ENCODE measurements at regions not wholly inside any gene's neighbourhood (a gene's known extent, or its start where the extent isn't known, plus 50 kb on each side); places are given as distances from the start of the nearest gene placed in this dataset.
"Not testable (repeated sequence)": the region's sequence is repeated elsewhere in the genome, so short reads cannot be mapped to it uniquely, and the experiment has no call there.

DNA sequence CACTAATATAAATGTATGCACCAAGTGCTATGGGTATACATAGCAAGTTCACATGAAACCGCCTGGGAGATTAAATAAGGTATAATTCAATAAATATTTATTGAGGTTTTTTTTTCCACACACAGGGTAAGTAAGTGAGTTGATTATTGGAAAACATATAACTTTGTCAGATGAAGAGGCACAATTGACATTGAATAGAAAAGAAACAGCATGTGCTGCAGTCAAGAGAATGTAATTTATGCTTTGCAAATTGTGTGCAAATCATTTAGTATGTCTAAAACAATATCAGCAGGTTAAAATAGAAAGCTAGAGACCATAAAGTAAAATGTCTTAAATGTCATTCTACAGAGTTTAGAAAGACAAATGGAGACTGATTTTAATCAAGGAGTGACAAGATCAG is 560.0 kb downstream of the AMY1C start:
- DNase-seq (ENCODE audit: low read depth), result no peak

DNA sequence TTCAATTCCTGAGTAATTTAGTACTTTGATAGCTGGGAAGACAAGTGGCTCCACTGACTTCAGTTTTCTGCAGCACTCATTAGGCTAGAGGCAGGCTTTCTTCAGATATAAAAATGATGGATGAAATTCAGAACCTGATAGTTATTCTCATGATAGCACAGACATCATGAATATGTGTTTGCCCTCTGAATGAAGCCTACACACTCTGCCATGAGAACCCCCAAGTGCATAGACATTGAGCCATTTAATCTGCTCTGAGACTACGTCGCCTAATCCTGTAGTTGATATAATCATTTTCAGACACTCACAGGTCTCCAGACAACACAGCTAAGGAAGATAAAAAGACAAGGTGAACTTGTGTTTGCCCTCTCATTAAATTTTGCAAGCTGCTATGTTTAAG is 566.1 kb downstream of the AMY1C start:
- DNase-seq (ENCODE audit: low read depth), result no peak

DNA sequence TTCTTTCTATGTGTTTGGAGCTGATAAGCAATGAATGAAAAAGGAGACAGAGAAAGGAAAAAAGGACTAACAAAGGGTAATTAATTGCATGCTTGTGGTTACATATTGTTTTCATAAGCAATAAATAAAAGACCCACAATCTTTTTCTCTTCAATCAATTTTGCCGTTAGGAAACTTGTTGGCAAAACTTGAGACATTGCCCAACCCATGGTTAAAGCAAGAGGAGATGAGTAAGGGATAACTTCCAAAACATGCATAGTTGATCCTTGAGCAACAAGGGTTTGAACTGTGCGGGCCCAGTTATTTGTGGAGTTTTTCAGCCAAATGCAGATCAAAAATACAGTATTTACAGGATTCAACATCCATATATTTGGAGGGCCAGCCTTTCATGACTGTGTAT is 572.4 kb downstream of the AMY1C start:
- DNase-seq (ENCODE audit: low read depth), result peak; percentile 15

DNA sequence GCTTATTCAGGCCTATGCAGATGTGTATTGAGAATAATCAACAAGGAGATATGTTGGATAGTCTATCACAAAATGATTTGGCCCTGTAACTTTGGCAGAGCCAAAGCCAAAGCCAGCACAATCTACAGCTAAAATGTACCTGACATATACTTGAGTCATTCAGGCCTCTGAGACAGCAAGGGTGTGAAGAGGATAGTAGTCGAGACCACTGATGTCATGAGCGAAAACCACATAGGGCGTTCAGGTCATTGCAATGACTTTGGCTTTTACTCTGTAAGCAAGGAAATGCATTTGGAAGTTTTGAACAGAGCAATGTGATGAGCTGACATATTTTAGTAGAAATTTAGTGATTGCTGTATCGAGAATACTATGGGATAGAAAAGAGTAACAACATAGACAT is 579.6 kb downstream of the AMY1C start:
- no peak for DNase-seq (ENCODE audit: low read depth)

DNA sequence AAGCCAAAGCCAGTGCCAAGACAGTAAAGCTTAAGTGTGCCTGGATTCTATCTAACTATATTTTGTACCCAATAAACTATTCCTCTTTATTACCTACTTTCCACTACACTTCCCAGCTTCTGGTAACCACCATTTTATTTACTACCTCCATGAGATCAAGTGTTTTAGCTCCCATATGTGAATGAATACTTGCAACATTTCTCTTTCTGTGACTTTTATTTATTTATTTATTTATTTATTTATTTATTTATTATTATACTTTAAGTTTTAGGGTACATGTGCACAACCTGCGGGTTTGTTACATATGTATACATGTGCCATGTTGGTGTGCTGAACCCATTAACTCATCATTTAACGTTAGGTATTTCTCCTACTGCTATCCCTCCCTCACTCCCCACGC is 582.1 kb downstream of the AMY1C start:
- no peak for DNase-seq (ENCODE audit: low read depth)

DNA sequence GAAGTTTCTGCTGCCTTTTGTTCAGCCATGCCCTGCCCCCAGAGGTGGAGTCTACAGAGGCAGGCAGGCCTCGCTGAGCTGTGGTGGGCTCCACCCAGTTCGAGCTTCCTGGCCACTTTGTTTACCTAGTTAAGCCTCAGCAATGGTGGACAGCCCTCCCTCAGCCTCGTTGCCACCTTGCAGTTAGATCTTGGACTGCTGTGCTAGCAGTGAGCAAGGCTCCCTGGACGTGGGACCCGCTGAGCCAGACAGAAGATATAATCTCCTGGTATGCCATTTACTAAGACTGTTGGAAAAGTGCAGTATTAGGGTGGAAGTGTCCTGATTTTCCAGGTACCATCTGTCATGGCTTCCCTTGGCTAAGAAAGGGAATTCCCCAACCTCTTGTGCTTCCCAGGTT is 588.2 kb downstream of the AMY1C start:
- DNase-seq (ENCODE audit: low read depth), result not testable (repeated sequence)

DNA sequence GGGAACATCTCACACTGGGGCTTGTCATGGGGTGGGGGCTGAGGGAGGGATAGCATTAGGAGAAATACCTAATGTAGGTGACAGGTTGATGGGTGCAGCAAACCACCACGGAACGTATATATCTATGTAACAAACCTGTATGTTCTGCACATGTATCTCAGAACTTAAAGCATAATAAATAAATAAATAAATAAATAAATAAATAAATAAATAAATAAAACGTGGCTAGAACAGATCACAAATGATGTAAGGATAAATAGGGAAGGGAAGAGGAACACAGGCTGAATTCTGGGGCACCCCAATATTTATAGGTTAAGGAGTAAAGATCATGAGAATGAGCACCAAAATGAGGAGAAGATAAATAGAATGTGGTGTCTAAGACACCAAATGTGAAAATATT is 592.2 kb downstream of the AMY1C start:
- no peak for DNase-seq (ENCODE audit: low read depth)

DNA sequence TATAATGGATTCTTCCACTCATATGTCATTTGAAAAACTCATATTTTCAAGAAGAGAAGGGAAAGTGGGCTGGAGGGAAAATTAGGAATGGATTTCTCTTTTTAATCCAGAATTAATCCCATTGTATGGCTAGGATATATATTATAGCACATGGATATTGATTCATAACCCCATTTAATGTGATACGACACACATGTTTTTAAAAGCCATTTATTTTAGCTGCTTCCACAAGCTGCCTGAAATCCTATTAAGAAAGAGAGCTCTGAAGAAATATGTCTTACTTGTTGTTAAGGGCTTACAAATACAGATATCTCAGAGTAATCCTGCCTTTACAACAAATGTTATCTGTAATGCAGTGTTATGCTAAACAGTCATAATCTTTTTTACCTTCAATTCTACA is 598.6 kb downstream of the AMY1C start:
- no peak for DNase-seq (ENCODE audit: low read depth)

DNA sequence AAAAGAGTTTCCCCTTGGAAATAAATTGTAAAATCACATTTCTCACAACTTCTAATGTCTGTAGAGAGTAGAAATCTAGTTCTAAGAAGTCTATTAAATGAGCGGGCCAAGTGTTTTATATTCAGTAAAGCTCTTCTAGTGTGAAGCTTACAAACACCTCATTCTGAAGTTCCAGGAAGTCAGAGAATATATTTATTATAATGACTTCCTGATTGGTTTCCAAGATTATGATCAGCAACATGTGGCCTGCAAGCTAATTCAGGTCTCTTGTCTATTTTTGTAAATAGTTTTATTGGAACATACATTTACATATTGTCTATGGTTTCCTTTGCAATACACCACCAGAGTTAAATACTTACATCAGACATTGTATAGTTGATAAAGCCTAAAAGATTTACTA is 603.9 kb downstream of the AMY1C start:
- no peak for DNase-seq (ENCODE audit: low read depth)

DNA sequence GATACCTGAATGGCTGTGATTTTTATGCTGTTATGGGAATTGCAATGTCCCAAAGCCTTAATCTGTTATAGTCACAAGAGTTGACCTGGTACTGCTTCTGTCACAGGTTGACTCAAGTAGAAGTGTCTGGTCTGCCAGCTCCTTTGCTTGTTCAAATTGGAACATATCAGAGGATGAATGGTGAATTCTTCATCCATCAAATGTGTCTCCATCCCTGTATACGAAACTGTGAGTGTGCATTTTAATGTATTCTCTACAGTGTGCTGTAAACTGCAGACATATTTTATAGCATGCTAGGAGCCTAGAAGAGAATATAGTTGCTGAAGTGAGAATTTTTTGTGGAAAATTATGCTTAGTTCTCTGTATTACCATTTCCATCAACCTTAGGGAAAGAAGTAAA is 608.4 kb downstream of the AMY1C start:
- DNase-seq (ENCODE audit: low read depth), result no peak

DNA sequence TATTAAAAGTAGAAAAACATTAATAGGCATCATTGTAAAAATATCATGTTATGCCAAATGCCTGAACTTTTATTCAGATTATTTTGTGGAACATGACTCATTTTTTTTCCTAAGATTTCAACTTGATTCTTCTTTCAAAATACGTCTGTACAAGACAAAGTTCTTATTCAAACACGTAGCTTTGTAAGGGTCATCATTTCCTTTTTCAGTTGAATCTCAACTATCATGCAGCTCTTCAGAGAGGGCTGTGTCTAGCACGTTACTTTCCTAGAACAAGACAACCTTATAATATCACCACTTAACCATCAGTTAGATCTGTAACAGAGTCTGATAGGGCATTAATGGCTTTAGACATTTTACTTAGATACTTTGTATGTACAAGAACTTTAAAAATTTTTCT is 608.9 kb downstream of the AMY1C start:
- no peak for DNase-seq (ENCODE audit: low read depth)

DNA sequence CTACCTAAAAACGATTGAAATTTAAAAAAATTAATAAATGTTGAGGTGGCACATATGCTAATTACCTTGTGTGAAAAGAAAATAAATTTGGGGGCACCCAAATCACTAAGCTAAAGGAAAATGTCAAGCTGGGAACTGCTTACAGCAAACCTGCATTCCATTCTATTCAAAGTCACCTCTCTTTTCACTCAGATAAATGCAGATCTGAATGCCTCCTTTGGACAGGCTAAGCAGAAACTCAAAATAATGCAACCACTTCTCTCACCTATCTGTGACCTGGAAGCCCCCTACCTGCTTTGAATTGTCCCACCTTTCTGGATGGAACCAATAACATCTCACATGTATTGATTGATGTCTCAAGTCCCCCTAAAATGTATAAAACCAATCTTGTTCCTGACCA is 628.7 kb downstream of the AMY1C start:
- DNase-seq (ENCODE audit: low read depth), result no peak

DNA sequence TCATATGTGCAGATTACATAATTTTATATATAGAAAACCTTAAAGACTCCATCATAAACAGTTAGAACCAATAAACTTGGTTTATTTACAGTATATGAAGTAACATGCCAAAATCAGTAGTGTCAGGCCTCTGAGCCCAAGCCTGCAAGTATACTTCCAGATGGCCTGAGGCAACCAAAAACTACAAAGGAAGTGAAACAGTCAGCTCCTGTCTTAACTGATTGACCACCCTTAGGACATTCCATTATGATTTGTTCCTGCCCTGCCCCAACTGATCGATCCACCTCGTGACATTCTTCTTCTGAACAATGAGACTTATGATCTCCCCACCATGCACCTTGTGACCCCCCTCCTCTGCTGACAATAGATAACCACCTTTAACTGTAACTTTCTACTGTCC is 630.3 kb downstream of the AMY1C start:
- peak; percentile 82 for DNase-seq (ENCODE audit: low read depth)

DNA sequence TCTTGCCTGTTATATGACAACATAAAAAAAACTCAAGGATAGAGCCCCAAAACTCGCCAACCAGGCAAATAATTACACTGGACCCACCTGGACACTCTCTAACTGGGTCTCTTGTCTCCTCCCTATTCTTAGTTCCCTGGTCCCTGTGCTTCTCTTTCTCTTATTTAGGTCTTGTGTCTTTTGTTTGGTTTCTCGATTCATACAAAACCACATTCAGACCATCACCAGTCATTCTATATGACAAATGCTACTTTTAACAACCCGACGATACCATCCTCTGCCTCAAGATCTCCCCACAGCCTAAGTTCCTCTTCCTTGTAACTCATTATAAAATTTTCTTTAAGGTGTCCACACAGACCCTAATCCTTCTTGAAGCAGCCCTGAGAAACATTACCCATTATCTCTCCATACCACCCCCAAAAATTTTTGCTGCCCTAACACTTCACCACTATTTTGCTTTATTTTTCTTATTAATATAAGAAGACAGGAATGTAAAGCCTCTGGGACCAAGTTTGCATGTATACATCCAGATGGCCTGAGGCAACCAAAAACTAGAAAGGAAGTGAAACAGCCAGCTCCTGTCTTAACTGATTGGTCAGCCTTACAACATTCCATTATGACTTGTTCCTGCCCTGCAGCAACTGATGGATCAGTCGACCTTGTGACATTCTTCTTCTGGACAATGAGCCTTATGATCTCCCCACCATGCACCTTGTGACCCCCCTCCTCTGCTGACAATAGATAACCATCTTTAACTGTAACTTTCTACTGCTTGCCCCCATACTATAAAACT is 638.2 kb downstream of the AMY1C start:
- no peak for DNase-seq (ENCODE audit: low read depth)

DNA sequence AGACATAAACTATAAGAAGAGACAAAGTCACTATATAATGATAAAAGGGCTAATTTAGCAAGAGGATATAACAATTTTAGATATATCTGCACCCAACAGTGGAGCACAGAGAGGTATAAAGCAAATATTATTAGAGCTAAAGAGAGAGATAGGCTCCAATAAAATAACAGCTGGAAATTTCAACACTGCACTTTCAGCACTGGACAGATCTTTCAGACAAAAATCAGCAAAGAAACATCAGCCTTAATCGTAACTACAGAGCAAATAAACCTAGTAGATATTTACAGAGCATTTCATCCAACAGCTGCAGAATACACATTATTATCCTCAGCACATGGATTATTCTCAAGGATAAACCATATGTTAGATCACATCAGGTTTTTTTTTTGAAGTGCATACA is 642.9 kb downstream of the AMY1C start:
- no peak for DNase-seq (ENCODE audit: low read depth)

DNA sequence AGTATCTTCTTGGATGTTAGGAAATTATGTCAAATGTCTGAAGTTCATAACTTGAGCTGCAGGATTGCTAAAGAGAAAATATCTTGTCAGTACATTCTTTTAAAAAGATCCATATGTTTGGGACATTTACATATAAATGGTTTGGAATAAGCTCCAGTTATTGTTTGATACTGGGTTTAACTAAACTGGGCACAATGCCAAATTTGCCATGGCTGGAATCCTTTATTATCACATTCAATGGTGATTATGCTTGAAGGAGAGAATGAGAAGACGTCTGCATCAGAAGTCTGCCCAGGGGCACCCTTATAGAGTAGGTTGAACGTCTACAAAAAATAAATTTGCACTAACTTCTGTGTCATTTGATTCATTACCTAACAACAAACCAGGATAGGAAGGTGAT is 652.5 kb downstream of the AMY1C start:
- DNase-seq (ENCODE audit: low read depth), result no peak

DNA sequence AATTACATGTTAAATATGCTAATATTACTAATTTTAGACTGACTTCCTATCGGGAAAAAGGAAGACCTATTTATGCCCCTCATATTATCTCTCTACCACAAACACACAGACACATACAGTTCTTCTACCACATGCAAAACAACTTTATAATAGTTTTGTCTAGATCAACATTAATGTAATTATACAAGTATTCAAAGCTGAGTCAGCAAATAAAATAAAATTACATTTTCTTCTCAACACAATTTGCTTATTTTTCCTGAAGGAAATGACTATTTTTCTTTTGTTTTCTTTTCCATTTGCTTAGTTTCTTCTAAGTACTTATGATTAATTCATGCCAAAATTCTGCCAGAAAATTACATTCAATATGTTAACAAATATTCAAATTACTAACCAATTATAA is 654.2 kb downstream of the AMY1C start:
- no peak for DNase-seq (ENCODE audit: low read depth)

DNA sequence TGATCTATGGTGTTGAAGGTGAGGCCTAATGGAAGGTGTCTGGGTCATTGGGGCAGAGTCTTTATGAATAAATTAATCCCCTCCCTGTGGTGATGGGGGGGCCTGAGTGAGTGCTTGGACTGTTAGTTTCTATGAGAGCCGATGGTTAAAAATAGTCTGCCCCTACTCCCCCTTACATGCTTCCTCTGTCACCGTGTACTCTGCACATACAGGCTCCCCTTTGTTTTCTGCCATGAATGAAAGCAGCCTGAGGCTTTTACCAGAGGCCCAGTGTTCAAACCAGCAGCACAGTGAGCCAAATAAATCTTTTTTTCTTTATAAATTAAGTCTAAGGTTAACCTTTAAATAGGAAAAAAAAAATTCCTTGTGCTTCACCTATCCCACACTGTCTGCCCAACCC is 657.0 kb downstream of the AMY1C start:
- no peak for DNase-seq (ENCODE audit: low read depth)

DNA sequence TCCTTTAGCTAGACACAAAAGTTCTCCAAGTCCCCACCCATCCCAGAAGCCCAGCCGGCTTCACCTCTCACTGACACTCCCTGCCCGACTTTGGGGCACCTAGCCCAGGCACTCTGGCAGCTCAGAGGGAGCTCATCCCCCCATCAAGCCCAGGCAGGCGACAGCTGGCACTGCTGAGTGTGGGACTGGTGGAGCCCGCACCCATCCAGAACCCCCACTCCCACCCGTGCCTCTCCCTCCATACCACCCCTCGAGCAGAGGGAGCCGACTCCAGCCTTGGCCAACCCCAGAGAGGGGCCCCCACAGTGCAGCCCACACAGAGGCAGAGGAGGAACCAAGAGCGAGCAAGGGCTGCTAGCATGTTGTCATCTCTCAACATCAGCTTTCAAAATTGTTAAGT is 658.6 kb downstream of the AMY1C start:
- DNase-seq (ENCODE audit: low read depth), result no peak

DNA sequence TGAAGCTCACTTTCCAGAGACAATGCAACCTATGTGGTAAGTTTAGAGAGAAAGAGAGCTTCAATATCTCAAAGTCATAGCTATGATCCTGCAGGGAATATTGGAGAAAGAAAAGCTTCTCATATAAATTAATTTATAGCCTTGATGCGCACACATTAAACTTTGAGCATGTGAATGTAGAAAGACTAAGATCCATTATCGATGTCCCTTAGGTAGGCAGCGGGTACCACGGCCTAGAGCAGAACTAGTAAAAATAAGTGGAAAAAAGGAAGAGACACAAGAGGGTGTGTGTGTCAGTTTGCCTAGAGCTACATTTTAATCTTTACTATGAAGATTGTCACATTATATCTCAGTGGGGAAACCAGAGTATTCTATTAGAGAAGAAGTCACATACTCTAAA is 685.6 kb downstream of the AMY1C start:
- DNase-seq (ENCODE audit: low read depth), result no peak

DNA sequence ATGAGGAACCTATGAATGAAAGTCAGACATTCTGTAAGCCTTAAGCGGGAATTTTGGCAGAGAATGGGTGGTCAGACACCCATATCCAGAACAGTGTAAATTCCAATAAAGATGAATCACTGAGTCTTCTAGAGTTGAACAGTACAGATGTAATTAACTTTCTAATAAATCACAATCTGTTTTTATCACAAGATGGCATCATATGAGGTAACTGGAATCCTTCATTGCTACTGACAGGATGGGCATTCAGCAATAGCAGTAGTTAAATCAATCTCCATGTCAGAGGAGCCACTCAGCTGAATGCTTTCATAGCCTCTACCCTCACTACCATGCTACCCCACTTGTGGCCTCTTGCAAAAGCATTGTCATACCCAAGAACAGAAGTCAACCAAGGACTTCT is 690.3 kb downstream of the AMY1C start:
- no peak for DNase-seq (ENCODE audit: low read depth)

DNA sequence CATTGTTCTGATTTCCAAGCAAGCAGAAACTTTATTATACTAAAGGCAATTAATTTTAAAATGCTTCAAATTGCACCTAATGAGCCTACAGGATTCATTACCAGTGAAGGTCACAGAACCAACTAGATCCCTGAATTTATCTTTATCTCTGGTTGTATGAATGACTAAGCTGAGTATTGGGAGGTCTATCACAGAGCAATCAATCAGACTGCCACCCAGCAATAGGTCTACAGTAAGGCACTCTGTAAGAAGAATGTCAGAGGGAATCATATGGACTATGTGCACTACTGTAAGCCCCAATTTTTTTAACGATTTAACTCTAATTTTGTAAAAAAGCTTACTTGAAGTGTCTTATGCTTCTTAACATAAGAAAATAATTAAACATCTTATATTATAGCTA is 707.0 kb downstream of the AMY1C start:
- DNase-seq (ENCODE audit: low read depth), result no peak

DNA sequence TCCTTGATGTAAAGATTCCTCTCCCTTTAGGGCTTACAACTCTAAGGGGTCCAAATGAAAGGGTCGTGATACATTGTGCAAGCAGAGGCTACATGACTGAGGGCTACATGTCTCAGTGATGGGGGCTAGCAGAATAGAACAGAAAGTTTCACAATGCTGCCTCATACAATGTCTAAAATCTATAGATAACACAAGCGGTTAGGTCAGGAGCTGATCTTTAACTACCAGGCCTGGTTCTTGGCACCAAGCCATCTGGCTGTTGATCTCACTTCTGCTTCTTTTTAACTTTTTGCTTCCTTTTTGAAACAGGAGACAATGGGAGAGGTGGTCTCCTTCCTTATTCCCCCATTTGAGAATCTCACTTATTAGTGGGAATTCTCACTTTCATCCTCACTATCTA is 710.2 kb downstream of the AMY1C start:
- DNase-seq (ENCODE audit: low read depth), result no peak

DNA sequence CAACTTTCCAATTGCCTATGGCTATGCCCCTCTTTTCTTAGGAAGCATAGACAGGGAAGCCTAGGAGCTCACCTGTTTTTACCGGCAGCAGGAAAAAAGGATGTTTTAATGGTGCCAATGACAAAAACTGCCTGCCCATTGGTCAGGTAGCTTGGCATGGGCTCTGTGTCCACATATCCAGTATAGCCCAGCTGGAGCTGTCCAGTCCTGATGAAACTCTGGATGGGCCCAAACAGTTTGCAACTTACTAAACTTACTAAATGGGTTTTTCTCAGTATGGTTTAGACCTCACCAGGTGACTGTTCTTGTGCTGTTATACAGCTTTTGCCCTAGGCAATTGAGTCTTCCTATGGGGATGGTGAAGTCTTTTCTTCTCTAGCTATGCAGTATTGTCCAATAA is 711.2 kb downstream of the AMY1C start:
- no peak for DNase-seq (ENCODE audit: low read depth)
